GM12872 (cell line): ENCODE measurements at regions not wholly inside any gene's neighbourhood (a gene's known extent, or its start where the extent isn't known, plus 50 kb on each side); places are given as distances from the start of the nearest gene placed in this dataset.

ENCODE experiments used
- CTCF ChIP-seq: IDR thresholded peaks from 3 replicates; pipeline ENCODE4 v1.5.1; 2011; ENCODE audit warnings: low read depth, mild to moderate bottlenecking, low read length, moderate library complexity; ENCODE audit not compliant: insufficient read depth

- TF ChIP-seq CTCF, result no peak
Measured at GRCh38 chr4:180798036-180798577, 1445.1 kb upstream of the TENM3 start.

- TF ChIP-seq CTCF, result no peak
Measured at GRCh38 chr4:180799798-180800197, 1443.4 kb upstream of the TENM3 start.

DNA sequence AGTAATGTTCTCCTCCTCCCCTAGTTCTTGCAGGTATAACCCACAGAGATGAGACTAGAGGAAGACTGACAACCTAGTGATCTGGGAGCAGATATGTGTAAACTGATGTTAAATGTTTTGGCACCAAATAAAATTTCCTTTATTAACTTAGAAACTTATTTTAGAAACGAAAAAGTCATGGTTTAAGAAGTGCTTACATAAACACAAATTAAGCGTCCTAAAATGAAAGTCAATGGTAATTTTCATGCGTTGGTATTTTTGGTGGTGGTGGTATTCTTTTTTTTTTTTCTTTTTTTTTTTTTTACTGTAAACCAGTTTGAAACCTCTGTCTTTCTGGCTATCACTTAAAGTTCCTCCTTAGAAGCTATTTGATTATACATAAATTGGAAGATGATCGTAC is 1438.1 kb upstream of the TENM3 start:
- no peak for TF ChIP-seq CTCF

DNA sequence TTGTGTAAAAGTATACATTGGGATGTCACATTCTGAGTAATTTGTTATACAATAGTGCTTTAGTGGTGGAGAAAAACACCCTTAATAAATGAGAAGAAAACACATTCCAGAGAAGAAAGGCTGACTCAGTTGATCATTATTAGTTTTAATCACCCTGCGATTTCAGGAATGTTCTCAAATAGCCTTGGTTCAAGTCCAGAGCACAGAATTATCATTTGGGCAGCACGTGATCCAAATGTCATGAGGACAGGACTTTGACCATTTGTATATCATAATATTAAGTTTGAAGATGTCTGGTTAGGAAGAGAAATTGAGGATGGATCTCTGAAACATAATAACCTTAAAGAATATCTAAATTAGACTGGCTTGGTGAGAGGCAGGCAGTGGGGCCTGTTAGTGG is 1434.3 kb upstream of the TENM3 start:
- TF ChIP-seq CTCF, result no peak

DNA sequence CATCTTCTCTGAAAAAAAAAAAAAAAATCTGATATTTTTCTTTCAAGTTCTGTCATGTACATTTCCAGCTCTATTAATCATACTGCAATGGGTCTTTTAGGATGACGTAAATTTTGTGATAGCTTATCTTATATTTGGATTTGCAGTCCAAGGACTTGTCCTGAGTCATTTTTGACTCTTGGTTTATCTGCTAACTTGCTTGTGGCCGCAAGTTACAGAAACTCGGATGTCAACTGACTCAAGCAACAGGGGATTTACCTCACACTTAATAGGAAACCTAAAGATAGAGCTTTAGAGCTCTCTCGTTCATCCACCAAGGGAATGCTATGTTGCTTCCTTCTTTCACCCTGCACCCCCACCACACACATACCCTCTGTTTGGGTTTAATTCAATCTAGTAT is 1433.8 kb upstream of the TENM3 start:
- no peak for TF ChIP-seq CTCF

DNA sequence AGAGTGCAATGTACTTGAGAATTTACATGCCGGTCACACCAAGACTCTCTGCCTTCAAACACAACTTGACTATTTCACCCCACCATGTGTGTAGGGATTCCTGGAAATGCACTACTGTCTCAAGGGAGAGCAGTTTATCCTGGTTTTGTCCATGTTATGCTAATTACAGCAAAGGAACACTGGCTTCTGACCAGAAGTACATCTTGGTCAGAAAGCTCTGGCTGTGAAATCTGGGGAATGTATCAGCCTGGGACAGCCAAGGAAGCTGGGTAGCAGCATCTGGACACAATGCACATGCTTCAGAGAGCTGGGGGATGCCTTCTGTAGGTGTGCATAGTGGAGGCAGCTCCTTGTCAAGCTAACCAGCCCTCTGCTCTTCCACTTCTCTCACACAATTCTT is 1432.6 kb upstream of the TENM3 start:
- TF ChIP-seq CTCF, result no peak

DNA sequence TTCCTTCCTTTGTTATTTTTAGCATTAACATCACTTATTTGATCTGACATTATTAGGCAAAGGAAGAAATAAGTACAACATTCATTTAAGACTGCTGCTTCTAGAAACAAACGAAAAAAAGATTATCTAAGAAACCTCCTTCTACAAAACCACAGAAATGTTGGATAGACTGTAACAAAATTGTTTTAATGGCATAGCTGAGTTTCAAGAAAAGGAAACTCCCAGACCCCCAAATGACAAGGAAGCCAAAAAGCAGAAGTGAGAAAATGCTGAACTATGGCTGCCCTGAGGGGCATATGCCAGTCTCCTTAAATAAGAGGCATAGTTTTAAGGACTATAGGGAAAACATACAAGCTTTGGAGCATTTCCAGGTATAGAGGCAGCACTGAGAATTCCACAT is 1431.6 kb upstream of the TENM3 start:
- no peak for TF ChIP-seq CTCF

DNA sequence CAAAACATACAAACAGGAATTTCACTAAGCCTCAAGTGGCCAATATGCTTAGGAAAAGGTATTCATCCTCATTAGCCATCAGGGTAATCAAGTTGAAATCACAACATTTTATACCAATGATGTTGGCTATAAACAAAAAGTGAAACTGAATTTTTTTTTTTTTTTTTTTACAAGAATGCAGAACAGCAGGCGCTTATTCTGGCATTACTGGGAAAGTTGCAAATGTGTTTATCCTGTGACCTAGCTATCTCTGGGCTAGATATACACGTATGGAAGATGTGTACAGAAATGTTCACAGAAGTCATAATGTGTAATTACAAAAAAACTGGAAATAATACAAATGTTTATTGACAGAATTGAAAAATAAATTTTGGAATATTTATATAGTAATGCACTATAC is 1430.4 kb upstream of the TENM3 start:
- TF ChIP-seq CTCF, result no peak
